ENCODE measurements at regions not wholly inside any gene's neighbourhood (a gene's known extent, or its start where the extent isn't known, plus 50 kb on each side); places are given as distances from the start of the nearest gene placed in this dataset.

- H3K9ac ChIP-seq (ENCODE audit: low read length), result no peak overlapping the region
- no peaks in the 10 kb centered on the region for H3F3A ChIP-seq (ENCODE audit: insufficient read depth, low read length)
- no peak for TF ChIP-seq EZH2 (IDR thresholded peaks at IDR 0.05; ENCODE audit: borderline replicate concordance, low read length)
- TF ChIP-seq CTCF (IDR thresholded peaks at IDR 0.05; ENCODE audit: low read length), result no peak
- H3K9me2 ChIP-seq (ENCODE audit: low read depth, low read length), result no peaks in the 10 kb centered on the region
- H3K4me2 ChIP-seq (ENCODE audit: low read length), result no peak overlapping the region
- no peak overlapping the region for H3K4me3 ChIP-seq (ENCODE audit: low read depth, low read length, poor library complexity, severe bottlenecking)
- no peaks in the 10 kb centered on the region for H3K27me3 ChIP-seq (ENCODE audit: insufficient read depth, low read length)
- no peak overlapping the region for H3K27ac ChIP-seq (ENCODE audit: low read depth, low read length, poor library complexity, severe bottlenecking)
- no peaks in the 10 kb centered on the region for H3K79me2 ChIP-seq (ENCODE audit: insufficient read depth, low read length)
- no peaks in the 10 kb centered on the region for H3K9me3 ChIP-seq (ENCODE audit: low read length)
- H3K36me3 ChIP-seq (ENCODE audit: insufficient read depth, low read length), result no peaks in the 10 kb centered on the region
- H2AFZ ChIP-seq (ENCODE audit: low read length), result no peak overlapping the region
- H3K4me1 ChIP-seq (ENCODE audit: insufficient read depth, low read length, severe bottlenecking), result no peaks in the 10 kb centered on the region
- H4K20me1 ChIP-seq (ENCODE audit: insufficient read depth, low read length), result no peaks in the 10 kb centered on the region
These were observed 220.9 kb downstream of the HACE1 start for GRCh38 chr6:104638841-104639290.

GRCh38 chr6:104633125-104633524, 226.6 kb downstream of the HACE1 start:
- no peaks in the 10 kb centered on the region for H3K9me3 ChIP-seq (ENCODE audit: low read length)
- no peaks in the 10 kb centered on the region for H4K20me1 ChIP-seq (ENCODE audit: insufficient read depth, low read length)
- no peaks in the 10 kb centered on the region for H3K27me3 ChIP-seq (ENCODE audit: insufficient read depth, low read length)
- H3K27ac ChIP-seq (ENCODE audit: low read depth, low read length, poor library complexity, severe bottlenecking), result no peak overlapping the region
- TF ChIP-seq CTCF (IDR thresholded peaks at IDR 0.05; ENCODE audit: low read length), result no peak
- no peak for TF ChIP-seq EZH2 (IDR thresholded peaks at IDR 0.05; ENCODE audit: borderline replicate concordance, low read length)
- H2AFZ ChIP-seq (ENCODE audit: low read length), result no peak overlapping the region
- no peak overlapping the region for H3K4me3 ChIP-seq (ENCODE audit: low read depth, low read length, poor library complexity, severe bottlenecking)
- no peaks in the 10 kb centered on the region for H3K4me1 ChIP-seq (ENCODE audit: insufficient read depth, low read length, severe bottlenecking)
- H3K4me2 ChIP-seq (ENCODE audit: low read length), result no peak overlapping the region
- H3K9me2 ChIP-seq (ENCODE audit: low read depth, low read length), result no peaks in the 10 kb centered on the region
- H3K36me3 ChIP-seq (ENCODE audit: insufficient read depth, low read length), result no peaks in the 10 kb centered on the region
- no peaks in the 10 kb centered on the region for H3K79me2 ChIP-seq (ENCODE audit: insufficient read depth, low read length)
- no peak overlapping the region for H3K9ac ChIP-seq (ENCODE audit: low read length)
- H3F3A ChIP-seq (ENCODE audit: insufficient read depth, low read length), result no peaks in the 10 kb centered on the region

- Histone ChIP-seq H3K9me3 (ENCODE audit: low read length) (no peaks in the 10 kb centered on the region), H3K9me2 (ENCODE audit: low read depth, low read length) (no peaks in the 10 kb centered on the region), H4K20me1 (ENCODE audit: insufficient read depth, low read length) (no peaks in the 10 kb centered on the region), H3F3A (ENCODE audit: insufficient read depth, low read length) (no peaks in the 10 kb centered on the region), H3K4me1 (ENCODE audit: insufficient read depth, low read length, severe bottlenecking) (no peaks in the 10 kb centered on the region), H3K4me3 (ENCODE audit: low read depth, low read length, poor library complexity, severe bottlenecking) (no peak overlapping the region), H3K4me2 (ENCODE audit: low read length) (no peak overlapping the region), H3K27me3 (ENCODE audit: insufficient read depth, low read length) (no peaks in the 10 kb centered on the region), H3K36me3 (ENCODE audit: insufficient read depth, low read length) (no peaks in the 10 kb centered on the region), H3K79me2 (ENCODE audit: insufficient read depth, low read length) (no peaks in the 10 kb centered on the region), H3K27ac (ENCODE audit: low read depth, low read length, poor library complexity, severe bottlenecking) (no peak overlapping the region), H2AFZ (ENCODE audit: low read length) (no peak overlapping the region), H3K9ac (ENCODE audit: low read length) (no peak overlapping the region)
- TF ChIP-seq EZH2 (IDR thresholded peaks at IDR 0.05; ENCODE audit: borderline replicate concordance, low read length) (no peak), CTCF (IDR thresholded peaks at IDR 0.05; ENCODE audit: low read length) (no peak)
These were observed 227.1 kb downstream of the HACE1 start for GRCh38 chr6:104632588-104632987.

Data from OCI-LY1 (cell line).